Ovary (tissue), 7 donors: ENCODE measurements at regions not wholly inside any gene's neighbourhood (a gene's known extent, or its start where the extent isn't known, plus 50 kb on each side); places are given as distances from the start of the nearest gene placed in this dataset.
"Not testable (repeated sequence)": the region's sequence is repeated elsewhere in the genome, so short reads cannot be mapped to it uniquely, and the experiment has no call there.

Experiments
- DNase-seq, 5 donors: peaks; one replicate each; pipeline ENCODE4 v3.0.0-alpha.2; 2019 to 2020
- H3K27ac ChIP-seq, 2 donors: fragments of 200-600 bp; one replicate each; pipeline versions ENCODE4 v1.5.1 to v1.8.0; 2019 to 2022
- H3K27me3 ChIP-seq: fragments of 200-600 bp; one replicate; pipeline ENCODE4 v1.8.0; 2022
- H3K36me3 ChIP-seq: fragments of 200-600 bp; sonication (generic); one replicate; pipeline ENCODE4 v1.5.1; 2019
- H3K4me1 ChIP-seq: one replicate; pipeline ENCODE4 v1.8.1; 2013; ENCODE audit warnings: mild to moderate bottlenecking, moderate library complexity; ENCODE audit not compliant: insufficient read depth
- H3K4me3 ChIP-seq: fragments of 200-600 bp; sonication (generic); one replicate; pipeline ENCODE4 v1.5.1; 2017
- H3K9me3 ChIP-seq, 2 donors: fragments of 200-600 bp in 1 of 2; sonication (generic) in 1 of 2; one replicate each; pipeline versions ENCODE4 v1.5.1 to v1.8.1; 2013 to 2019; ENCODE audit warnings: mild to moderate bottlenecking in 1 of 2, moderate library complexity in 1 of 2
- CTCF ChIP-seq, 3 donors: fragments of 450-650 bp in 2 of 3; fragments of 200-600 bp in 1 of 3; IDR thresholded peaks; one replicate each; pipeline versions ENCODE4 v1.5.1 to v1.8.0; 2016 to 2022; ENCODE audit warnings: antibody characterized with exemption in 3 of 3, mild to moderate bottlenecking in 1 of 3
- EP300 ChIP-seq: sonication (generic); formaldehyde crosslinking; IDR thresholded peaks from one replicate; pipeline ENCODE4 v1.6.1; 2017; ENCODE audit warnings: antibody characterized with exemption
- POLR2A ChIP-seq: fragments of 450-650 bp; IDR thresholded peaks from one replicate; pipeline ENCODE4 v1.6.1; 2017; ENCODE audit warnings: antibody characterized with exemption, mild to moderate bottlenecking, moderate library complexity
- WGBS, 3 donors: extraction: QIAGEN DNeasy Blood & Tissue Kit in 1 of 3; methylation state at CpG; one replicate each; pipeline versions ENCODE4 v1.1.5 to v1.1.7; 2013 to 2017; 5-methylcytosine and 5-hydroxymethylcytosine counted together
- intact Hi-C, 4 donors: fragments of 100-400 bp; cut with DNase I; formaldehyde crosslinking; loops; one replicate each; pipeline versions ENCODE4 v1.11.0 to v1.15.1; 2022 to 2023
- donor health status: DM: no; HTN: no; CAD: no; lungs with moderate emphysema.
- donor health status: DM: no; HTN: no; CAD: no.
- donor health status: Bipolar disorder and iron deficiency.
- donor health status: DM: no; HTN: no; CAD: no.
- donor health status: DM: yes; HTN: yes; CAD: no.

- no peak for TF ChIP-seq CTCF (IDR thresholded peaks at IDR 0.05)
- no peak for TF ChIP-seq EP300
- no peak for TF ChIP-seq POLR2A
- intact Hi-C loops = no loop called here
- 6 to 19% (median 18%) methylated on average over 2 of the region's 2 CpGs for WGBS, 3 donors
- no peak overlapping the region for H3K4me3 ChIP-seq
- H3K36me3 ChIP-seq = no peaks in the 10 kb centered on the region
- H3K27ac ChIP-seq = no peak overlapping the region
- H3K9me3 ChIP-seq = no peaks in the 10 kb centered on the region
- DNase-seq = no peak
- H3K27me3 ChIP-seq = no peaks in the 10 kb centered on the region
- H3K4me1 ChIP-seq = no peaks in the 10 kb centered on the region
Observed at GRCh38 chr13:78129823-78130222, 211.2 kb upstream of the EDNRB start.

GRCh38 chr13:78129359-78129758, 210.7 kb upstream of the EDNRB start:
- H3K4me1 ChIP-seq = no peaks in the 10 kb centered on the region
- TF ChIP-seq POLR2A = no peak
- no peak for TF ChIP-seq CTCF (IDR thresholded peaks at IDR 0.05)
- no peak for TF ChIP-seq EP300
- no peaks in the 10 kb centered on the region for H3K36me3 ChIP-seq
- H3K27ac ChIP-seq = no peak overlapping the region
- H3K4me3 ChIP-seq = no peak overlapping the region
- H3K27me3 ChIP-seq = no peaks in the 10 kb centered on the region
- no peaks in the 10 kb centered on the region for H3K9me3 ChIP-seq
- intact Hi-C loops = no loop called here
- DNase-seq = no peak

- peak overlapping the region; percentile 3 for H3K4me3 ChIP-seq
- H3K9me3 ChIP-seq = no peaks in the 10 kb centered on the region
- TF ChIP-seq CTCF (IDR thresholded peaks at IDR 0.05) = peak in 2 of 3 donors; percentile 57 to 74
- TF ChIP-seq EP300 = no peak
- TF ChIP-seq POLR2A = no peak
- no peaks in the 10 kb centered on the region for H3K27me3 ChIP-seq
- H3K27ac ChIP-seq = no peak overlapping the region
- H3K4me1 ChIP-seq = no peaks in the 10 kb centered on the region
- no peaks in the 10 kb centered on the region for H3K36me3 ChIP-seq
- 38 to 45% (median 39%) methylated on average over 13 of the region's 13 CpGs for WGBS, 3 donors
- peak in 2 of 5 donors; percentile 15 to 46 for DNase-seq
- intact Hi-C loops = loop anchor here in 1 of 4 donors (5.0 kb wide), 1 partner anchor 339 kb away; no protein-coding TSS in a partner anchor
Observed at GRCh38 chr13:78121459-78122348, 203.1 kb upstream of the EDNRB start.

GRCh38 chr13:78121001-78121400, 202.4 kb upstream of the EDNRB start:
- DNase-seq = no peak
- TF ChIP-seq POLR2A = no peak
- TF ChIP-seq CTCF (IDR thresholded peaks at IDR 0.05) = no peak
- TF ChIP-seq EP300 = no peak

GRCh38 chr13:78120144-78120543, 201.5 kb upstream of the EDNRB start:
- not testable (repeated sequence) for H3K27ac ChIP-seq, H3K36me3 ChIP-seq, H3K4me3 ChIP-seq, H3K4me1 ChIP-seq, H3K27me3 ChIP-seq, H3K9me3 ChIP-seq, DNase-seq
- intact Hi-C loops = loop anchor here in 1 of 4 donors (5.0 kb wide), 1 partner anchor 338 kb away; no protein-coding TSS in a partner anchor
- WGBS, 3 donors = 42 to 91% (median 47%) methylated on average over 1 of the region's 1 CpG

More at GRCh38 chr13:78121001-78121400, 202.4 kb upstream of the EDNRB start:
- intact Hi-C loops = loop anchor here in 1 of 4 donors (5.0 kb wide), 1 partner anchor 339 kb away; no protein-coding TSS in a partner anchor
- Histone ChIP-seq H3K4me1 (no peaks in the 10 kb centered on the region), H3K9me3 (no peaks in the 10 kb centered on the region), H3K27ac (no peak overlapping the region), H3K27me3 (no peaks in the 10 kb centered on the region), H3K4me3 (peak overlapping the region; percentile 3), H3K36me3 (no peaks in the 10 kb centered on the region)
- 43 to 51% (median 47%) methylated on average over 3 of the region's 3 CpGs for WGBS, 3 donors

GRCh38 chr13:78117070-78117469, 198.4 kb upstream of the EDNRB start:
- 89 to 91% (median 90%) methylated on average over 2 of the region's 2 CpGs for WGBS, 3 donors
- H3K27me3 ChIP-seq, intact Hi-C loops, H3K4me1 ChIP-seq, H3K36me3 ChIP-seq, H3K27ac ChIP-seq, DNase-seq, H3K4me3 ChIP-seq, H3K9me3 ChIP-seq: not testable (repeated sequence)
